ENCODE measurements at regions not wholly inside any gene's neighbourhood (a gene's known extent, or its start where the extent isn't known, plus 50 kb on each side); places are given as distances from the start of the nearest gene placed in this dataset.

DNA sequence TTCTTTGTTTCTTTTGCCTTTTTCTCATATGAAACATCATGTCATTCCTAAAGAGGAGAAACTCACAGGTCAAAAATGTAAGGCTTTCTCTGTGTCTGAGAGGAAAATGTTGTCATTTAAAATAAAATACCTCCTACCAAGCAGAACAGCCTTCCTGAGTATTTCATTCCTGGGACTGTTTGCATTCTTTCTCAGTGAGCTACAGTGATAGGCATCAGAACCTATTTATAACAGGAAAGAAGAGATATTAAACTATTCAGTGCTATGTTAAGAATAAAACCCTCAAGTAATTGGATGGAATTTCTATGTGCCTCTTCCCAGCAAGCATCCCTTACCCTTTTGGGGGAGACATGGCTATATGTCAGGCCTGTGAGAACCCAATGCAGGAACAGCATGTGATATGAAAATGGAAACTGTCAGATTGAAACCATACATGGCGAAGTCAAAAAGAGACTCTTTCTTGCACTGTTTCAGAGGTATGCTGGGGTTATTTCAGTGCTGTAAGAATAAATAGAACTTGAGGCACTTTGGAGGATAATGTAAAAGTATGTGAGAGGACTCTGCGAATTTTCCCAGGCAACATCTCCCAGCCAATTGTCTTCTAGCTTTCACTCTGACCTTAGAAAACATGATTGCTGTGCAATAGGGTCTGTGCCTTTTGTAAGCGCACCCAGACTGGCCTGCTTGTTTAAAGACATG is 133.8 kb upstream of the CCN2 start:
- H3K23me2 ChIP-seq (ENCODE audit: low read depth, low read length) = no peaks in the 10 kb centered on the region
- no peak overlapping the region for H3K4me2 ChIP-seq (ENCODE audit: insufficient read depth in 1 of 2, low read depth in 2 of 2, low read length in 2 of 2)
- no peaks in the 10 kb centered on the region for H3K36me3 ChIP-seq (ENCODE audit: control insufficient read depth in 2 of 4, insufficient read depth in 4 of 4, low read length in 3 of 4)
- no peak overlapping the region for H3K9ac ChIP-seq (replicated peaks in 1 of 4; ENCODE audit: extremely low read depth in 1 of 4, low read depth in 3 of 4, low read length in 3 of 4)
- H3K14ac ChIP-seq (ENCODE audit: insufficient read length) = no peak overlapping the region
- H3K18ac ChIP-seq (ENCODE audit: extremely low read depth, low read length) = no peak overlapping the region
- H3K23ac ChIP-seq (ENCODE audit: insufficient read length) = no peak overlapping the region
- H3K4ac ChIP-seq (replicated peaks; ENCODE audit: insufficient read length, low read depth, low read length) = no peak overlapping the region
- CTCF ChIA-PET (ENCODE audit: partially characterized antibody) = interaction anchor here (0.9 kb wide), 1 partner anchor 10 kb away, joined by 3 read pairs; no protein-coding TSS in a partner anchor
- H3K79me1 ChIP-seq (ENCODE audit: low read depth, low read length) = no peaks in the 10 kb centered on the region
- H3K27me3 ChIP-seq (replicated peaks in 1 of 4; ENCODE audit: control insufficient read depth in 3 of 4, extremely low read depth in 1 of 4, insufficient read depth in 3 of 4, low read length in 3 of 4) = no peaks in the 10 kb centered on the region
- peaks cover 0 to 10% (median 1%) of the 10 kb centered on the region in 4 experiments; a peak in 4 of 7 replicates for H3K4me1 ChIP-seq (replicated peaks in 1 of 4; ENCODE audit: control insufficient read depth in 3 of 4, insufficient read depth in 4 of 4, low read length in 3 of 4)
- 93% methylated on average over 3 of the region's 3 CpGs; no CpG with 5 or more reads in 1 of the 2 experiments for WGBS, 2 experiments (ENCODE audit: extremely low coverage in 1 of 2, insufficient coverage in 1 of 2, insufficient read length in 1 of 2, insufficient replicate concordance in 2 of 2, low coverage in 1 of 2, low lambda C conversion rate in 2 of 2, missing lambda C conversion rate in 1 of 2)
- H3K79me2 ChIP-seq (ENCODE audit: control insufficient read depth in 1 of 2, insufficient read depth in 2 of 2, low read length in 2 of 2) = no peaks in the 10 kb centered on the region
- H3K56ac ChIP-seq (replicated peaks; ENCODE audit: insufficient read length, low read depth, low read length) = no peak overlapping the region
- no peak overlapping the region for H2BK5ac ChIP-seq (ENCODE audit: low read depth, low read length)
- H4K8ac ChIP-seq (ENCODE audit: extremely low read depth, insufficient read depth, low read length) = no peak overlapping the region
- 0 out of 2 replicates have a peak overlapping the region, but pooled peaks have one; percentile 13 for H2AFZ ChIP-seq (ENCODE audit: low read length)
- no peak overlapping the region; the same call in 1 of the 2 replicates for H2BK12ac ChIP-seq (ENCODE audit: low read depth, low read length)
- H3K9me3 ChIP-seq (ENCODE audit: insufficient read depth in 2 of 2, low read depth in 1 of 2, low read length in 1 of 2) = no peaks in the 10 kb centered on the region
- H4K5ac ChIP-seq (ENCODE audit: insufficient read length, low read depth, low read length) = no peak overlapping the region
- TF ChIP-seq GTF2F1 (IDR thresholded peaks at IDR 0.05; ENCODE audit: borderline replicate concordance, low read depth, low read length) = no peak
- no peak for TF ChIP-seq CTCF (IDR thresholded peaks at IDR 0.05; ENCODE audit: control extremely low read depth in 1 of 3, insufficient read depth in 1 of 3, low read depth in 1 of 3, low read length in 3 of 3)
- no peak for TF ChIP-seq JUN (IDR thresholded peaks at IDR 0.05; ENCODE audit: low read depth, low read length)
- TF ChIP-seq TAF7 (optimal IDR thresholded peaks at IDR 0.05; ENCODE audit: borderline replicate concordance, low read depth, low read length) = no peak
- TF ChIP-seq YY1 (IDR thresholded peaks at IDR 0.05; ENCODE audit: low read depth, low read length) = no peak
- no peak for TF ChIP-seq RFX5 (IDR thresholded peaks at IDR 0.05; ENCODE audit: borderline replicate concordance, low read depth, low read length)
- no peak for TF ChIP-seq ZNF274 (IDR thresholded peaks at IDR 0.05; ENCODE audit: borderline replicate concordance, extremely low read depth, low read length)
- TF ChIP-seq NANOG (IDR thresholded peaks at IDR 0.05; ENCODE audit: insufficient read depth, low read depth, low read length, poor library complexity, severe bottlenecking) = no peak
- H2BK15ac ChIP-seq (ENCODE audit: low read length) = no peak overlapping the region
- no peak overlapping the region for H3K27ac ChIP-seq (ENCODE audit: low read depth, low read length)
- H2AK5ac ChIP-seq (ENCODE audit: low read depth, low read length) = no peak overlapping the region
- no peak overlapping the region for H2BK20ac ChIP-seq (ENCODE audit: low read length)
- H4K20me1 ChIP-seq (replicated peaks in 1 of 2; ENCODE audit: control insufficient read depth in 1 of 2, insufficient read depth in 2 of 2, low read length in 2 of 2) = no peaks in the 10 kb centered on the region
- POLR2A ChIA-PET (ENCODE audit: partially characterized antibody) = interaction anchor here (3.1 kb wide), 1 partner anchor 134 kb away, joined by 10 read pairs; the partner anchor contains the start of gene CCN2
- H3K4me3 ChIP-seq (ENCODE audit: extremely low read depth in 1 of 4, insufficient read depth in 2 of 4, low read depth in 3 of 4, low read length in 4 of 4) = no peak overlapping the region
- no peak overlapping the region for H2BK120ac ChIP-seq (replicated peaks; ENCODE audit: low read depth, low read length)
- FAIRE-seq (no peak), DNase-seq (ENCODE audit: low read depth in 1 of 2, low spot score in 2 of 2) (no peak)
- no peak overlapping the region for H4K91ac ChIP-seq (replicated peaks; ENCODE audit: insufficient read length, low read length)

Measured in H1 (cell line).